Kidney epithelial cell (primary cell): ENCODE measurements at regions not wholly inside any gene's neighbourhood (a gene's known extent, or its start where the extent isn't known, plus 50 kb on each side); places are given as distances from the start of the nearest gene placed in this dataset.

Experiments
- DNase-seq: peaks from one replicate; pipeline ENCODE4 v3.0.0-alpha.2; 2010; ENCODE audit warnings: low read depth
- H3K27me3 ChIP-seq: 2 replicates; pipeline ENCODE4 v1.6.0; 2011; ENCODE audit warnings: low read length; ENCODE audit not compliant: control insufficient read depth, insufficient read depth
- H3K36me3 ChIP-seq: 2 replicates; pipeline ENCODE4 v1.5.1; 2011; ENCODE audit warnings: low read length; ENCODE audit not compliant: control insufficient read depth, insufficient read depth
- H3K4me3 ChIP-seq: 2 replicates; pipeline ENCODE4 v1.5.1; 2011; ENCODE audit warnings: low read depth, mild to moderate bottlenecking, control low read depth, low read length
- CTCF ChIP-seq: IDR thresholded peaks from 2 replicates; pipeline ENCODE4 v1.5.1; 2011; ENCODE audit warnings: mild to moderate bottlenecking, moderate library complexity, low read length, control low read depth, inconsistent platforms; ENCODE audit not compliant: insufficient read depth, poor library complexity, severe bottlenecking

- TF ChIP-seq CTCF: no peak
- no peak for DNase-seq
- Histone ChIP-seq H3K4me3 (no peak overlapping the region), H3K36me3 (no peaks in the 10 kb centered on the region), H3K27me3 (no peaks in the 10 kb centered on the region)
Measured at GRCh38 chr7:16318989-16319915, 102.1 kb downstream of the CRPPA start.

- no peaks in the 10 kb centered on the region for H3K27me3 ChIP-seq
- H3K36me3 ChIP-seq: no peaks in the 10 kb centered on the region
- no peak for DNase-seq
- no peak for TF ChIP-seq CTCF
- H3K4me3 ChIP-seq: no peak overlapping the region
Measured at GRCh38 chr7:16318463-16318862, 102.9 kb downstream of the CRPPA start.

GRCh38 chr7:16317406-16317805 is 103.9 kb downstream of the CRPPA start:
- no peaks in the 10 kb centered on the region for H3K36me3 ChIP-seq
- H3K27me3 ChIP-seq: no peaks in the 10 kb centered on the region
- no peak for TF ChIP-seq CTCF
- no peak for DNase-seq
- H3K4me3 ChIP-seq: no peak overlapping the region

- no peak for DNase-seq
- no peak for TF ChIP-seq CTCF
- no peaks in the 10 kb centered on the region for H3K27me3 ChIP-seq
- H3K36me3 ChIP-seq: no peaks in the 10 kb centered on the region
- no peak overlapping the region for H3K4me3 ChIP-seq
Measured at GRCh38 chr7:16315280-16315679, 106.1 kb downstream of the CRPPA start.

- Histone ChIP-seq H3K4me3 (no peak overlapping the region), H3K27me3 (no peaks in the 10 kb centered on the region), H3K36me3 (no peaks in the 10 kb centered on the region)
- TF ChIP-seq CTCF: no peak
- DNase-seq: no peak
Measured at GRCh38 chr7:16309129-16309528, 112.2 kb downstream of the CRPPA start.

GRCh38 chr7:16301291-16301690 is 120.0 kb downstream of the CRPPA start:
- Histone ChIP-seq H3K27me3 (no peaks in the 10 kb centered on the region), H3K4me3 (no peak overlapping the region), H3K36me3 (no peaks in the 10 kb centered on the region)
- no peak for DNase-seq
- no peak for TF ChIP-seq CTCF
